AG09309 (cell line): ENCODE measurements at regions not wholly inside any gene's neighbourhood (a gene's known extent, or its start where the extent isn't known, plus 50 kb on each side); places are given as distances from the start of the nearest gene placed in this dataset.

Experiments
- DNase-seq: peaks from one replicate; pipeline ENCODE4 v3.0.0-alpha.2; 2010; ENCODE audit warnings: low read depth
- H3K4me3 ChIP-seq: 2 replicates; pipeline ENCODE4 v1.5.1; 2011; ENCODE audit warnings: mild to moderate bottlenecking, low read depth, low read length, moderate library complexity; ENCODE audit not compliant: control insufficient read depth
- CTCF ChIP-seq: IDR thresholded peaks from 2 replicates; pipeline ENCODE4 v1.5.1; 2011; ENCODE audit warnings: mild to moderate bottlenecking, low read depth, low read length, inconsistent platforms; ENCODE audit not compliant: insufficient read depth, control insufficient read depth; ENCODE audit errors: missing control alignments

GRCh38 chr19:29380581-29380980 lies 145.2 kb upstream of the VSTM2B start:
- TF ChIP-seq CTCF, result no peak
- DNase-seq, result no peak
- H3K4me3 ChIP-seq, result no peak overlapping the region

- no peak for TF ChIP-seq CTCF
- no peak for DNase-seq
- H3K4me3 ChIP-seq, result no peak overlapping the region
These were observed 144.2 kb upstream of the VSTM2B start for GRCh38 chr19:29381353-29382203.

- H3K4me3 ChIP-seq, result no peak overlapping the region
- no peak for TF ChIP-seq CTCF
- DNase-seq, result no peak
These were observed 142.1 kb upstream of the VSTM2B start for GRCh38 chr19:29383696-29384095.

GRCh38 chr19:29384656-29385055 lies 141.1 kb upstream of the VSTM2B start:
- no peak overlapping the region for H3K4me3 ChIP-seq
- DNase-seq, result no peak
- no peak for TF ChIP-seq CTCF

GRCh38 chr19:29385191-29385795 lies 140.5 kb upstream of the VSTM2B start:
- TF ChIP-seq CTCF, result no peak
- DNase-seq, result no peak
- no peak overlapping the region for H3K4me3 ChIP-seq

GRCh38 chr19:29386970-29387369 lies 138.8 kb upstream of the VSTM2B start:
- DNase-seq, result no peak
- H3K4me3 ChIP-seq, result no peak overlapping the region
- no peak for TF ChIP-seq CTCF
